ENCODE measurements at regions not wholly inside any gene's neighbourhood (a gene's known extent, or its start where the extent isn't known, plus 50 kb on each side); places are given as distances from the start of the nearest gene placed in this dataset.

- no peak for ATAC-seq
- no peak for DNase-seq
- intact Hi-C loops (cut with DNase I, micrococcal nuclease): no loop called here
- no peaks in the 10 kb centered on the region for H3K36me3 ChIP-seq (ENCODE audit: low read depth)
- no peaks in the 10 kb centered on the region for H3K4me1 ChIP-seq (ENCODE audit: low read depth)
- no peak overlapping the region for H3K4me3 ChIP-seq
- H3K9me3 ChIP-seq: no peaks in the 10 kb centered on the region
- TF ChIP-seq, protein P1, sequence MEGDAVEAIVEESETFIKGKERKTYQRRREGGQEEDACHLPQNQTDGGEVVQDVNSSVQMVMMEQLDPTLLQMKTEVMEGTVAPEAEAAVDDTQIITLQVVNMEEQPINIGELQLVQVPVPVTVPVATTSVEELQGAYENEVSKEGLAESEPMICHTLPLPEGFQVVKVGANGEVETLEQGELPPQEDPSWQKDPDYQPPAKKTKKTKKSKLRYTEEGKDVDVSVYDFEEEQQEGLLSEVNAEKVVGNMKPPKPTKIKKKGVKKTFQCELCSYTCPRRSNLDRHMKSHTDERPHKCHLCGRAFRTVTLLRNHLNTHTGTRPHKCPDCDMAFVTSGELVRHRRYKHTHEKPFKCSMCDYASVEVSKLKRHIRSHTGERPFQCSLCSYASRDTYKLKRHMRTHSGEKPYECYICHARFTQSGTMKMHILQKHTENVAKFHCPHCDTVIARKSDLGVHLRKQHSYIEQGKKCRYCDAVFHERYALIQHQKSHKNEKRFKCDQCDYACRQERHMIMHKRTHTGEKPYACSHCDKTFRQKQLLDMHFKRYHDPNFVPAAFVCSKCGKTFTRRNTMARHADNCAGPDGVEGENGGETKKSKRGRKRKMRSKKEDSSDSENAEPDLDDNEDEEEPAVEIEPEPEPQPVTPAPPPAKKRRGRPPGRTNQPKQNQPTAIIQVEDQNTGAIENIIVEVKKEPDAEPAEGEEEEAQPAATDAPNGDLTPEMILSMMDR (IDR thresholded peaks at IDR 0.05): no peak
Observed at GRCh38 chr7:113804475-113805095, 114.2 kb downstream of the PPP1R3A start.

DNA sequence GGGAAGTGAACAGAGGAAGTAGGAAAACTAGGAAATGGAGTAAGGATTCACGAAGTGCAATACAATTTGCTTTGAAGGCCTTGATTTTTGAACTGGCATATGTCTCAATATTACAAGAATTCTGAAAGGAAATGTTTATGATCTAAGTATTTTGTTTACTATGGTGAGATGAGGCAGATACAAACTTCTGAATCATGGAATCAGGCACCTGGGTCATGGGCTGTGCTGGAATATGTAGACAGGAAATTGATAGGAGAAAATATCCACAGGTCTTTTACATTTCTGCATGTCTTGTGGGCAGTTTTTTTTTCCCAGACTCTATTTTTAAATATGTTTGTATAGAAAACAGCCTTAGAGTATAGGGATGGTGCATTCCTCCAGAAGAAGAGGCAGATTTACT is 117.1 kb downstream of the PPP1R3A start:
- no peaks in the 10 kb centered on the region for H3K4me1 ChIP-seq (ENCODE audit: low read depth)
- no peak overlapping the region for H3K4me3 ChIP-seq
- no peak for ATAC-seq
- no peaks in the 10 kb centered on the region for H3K36me3 ChIP-seq (ENCODE audit: low read depth)
- intact Hi-C loops (cut with DNase I, micrococcal nuclease): no loop called here
- no peaks in the 10 kb centered on the region for H3K9me3 ChIP-seq
- TF ChIP-seq, protein P1 (IDR thresholded peaks at IDR 0.05): no peak
- DNase-seq: no peak

DNA sequence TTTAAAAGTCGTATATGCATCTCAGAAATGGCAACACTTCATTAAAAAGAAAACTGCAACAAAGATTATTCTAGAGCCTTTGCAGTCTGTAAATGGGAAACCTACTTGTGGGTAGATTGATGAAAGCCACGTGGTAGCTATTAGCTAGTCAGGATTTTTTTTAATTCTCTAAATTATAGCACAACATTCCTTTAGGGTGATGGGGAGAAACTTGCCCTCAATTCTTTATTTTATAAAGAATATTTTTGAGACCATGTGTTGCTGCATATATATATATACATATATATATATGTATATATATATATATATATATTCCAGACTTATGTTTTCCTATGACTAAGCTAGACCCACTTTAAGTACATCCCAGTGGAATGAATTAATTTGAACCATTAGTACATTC is 118.0 kb downstream of the PPP1R3A start:
- Histone ChIP-seq H3K36me3 (ENCODE audit: low read depth) (no peaks in the 10 kb centered on the region), H3K4me1 (ENCODE audit: low read depth) (no peaks in the 10 kb centered on the region), H3K9me3 (no peaks in the 10 kb centered on the region), H3K4me3 (no peak overlapping the region)
- intact Hi-C loops (cut with DNase I, micrococcal nuclease): no loop called here
- DNase-seq: no peak
- TF ChIP-seq, protein P1 (IDR thresholded peaks at IDR 0.05): no peak
- no peak for ATAC-seq

GRCh38 chr7:113799896-113800295 is 118.9 kb downstream of the PPP1R3A start:
- H3K36me3 ChIP-seq (ENCODE audit: low read depth): no peaks in the 10 kb centered on the region
- intact Hi-C loops (cut with DNase I, micrococcal nuclease): no loop called here
- ATAC-seq (no peak), DNase-seq (no peak)
- TF ChIP-seq, protein P1 (IDR thresholded peaks at IDR 0.05): no peak
- H3K9me3 ChIP-seq: no peaks in the 10 kb centered on the region
- no peaks in the 10 kb centered on the region for H3K4me1 ChIP-seq (ENCODE audit: low read depth)
- H3K4me3 ChIP-seq: no peak overlapping the region

DNA sequence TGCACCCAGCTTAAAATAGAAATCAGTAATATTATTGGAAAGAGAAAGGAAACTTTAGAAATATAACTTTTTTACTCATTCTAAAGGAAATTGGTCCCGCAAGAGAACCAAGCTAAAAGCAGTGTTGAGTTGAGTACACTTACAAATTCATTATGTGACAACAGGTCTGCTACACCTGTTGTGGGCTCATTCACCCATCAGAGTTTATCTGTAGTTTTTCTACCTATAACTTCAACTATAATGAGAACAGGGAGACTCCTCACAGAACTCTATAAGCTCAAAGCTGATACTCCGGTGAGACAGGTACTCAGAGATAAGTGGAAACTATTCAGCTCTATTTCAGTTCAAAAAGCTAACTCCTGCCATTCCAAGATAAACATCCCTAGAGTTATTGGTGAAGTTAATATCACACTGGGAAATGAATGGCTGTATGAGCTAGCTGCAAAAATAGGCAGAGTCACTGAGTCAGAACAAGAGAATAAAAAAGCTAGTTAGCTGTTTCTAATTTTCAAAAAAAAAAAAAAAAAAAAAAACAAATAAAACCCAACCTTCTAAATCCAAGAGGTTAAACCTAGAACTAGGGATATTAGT is 121.3 kb downstream of the PPP1R3A start:
- no peaks in the 10 kb centered on the region for H3K9me3 ChIP-seq
- TF ChIP-seq, protein P1 (IDR thresholded peaks at IDR 0.05): no peak
- ATAC-seq (no peak), DNase-seq (no peak)
- no peaks in the 10 kb centered on the region for H3K4me1 ChIP-seq (ENCODE audit: low read depth)
- no peaks in the 10 kb centered on the region for H3K36me3 ChIP-seq (ENCODE audit: low read depth)
- intact Hi-C loops (cut with DNase I, micrococcal nuclease): no loop called here
- H3K4me3 ChIP-seq: no peak overlapping the region
